ENCODE measurements at regions not wholly inside any gene's neighbourhood (a gene's known extent, or its start where the extent isn't known, plus 50 kb on each side); places are given as distances from the start of the nearest gene placed in this dataset.

GRCh38 chrX:39563178-39563577 lies 534.6 kb downstream of the BCOR start:
- Mint-ChIP-seq H3K4me1 (ENCODE audit: low read depth) (no peaks in the 10 kb centered on the region), H3K27ac (no peak overlapping the region), H3K4me3 (ENCODE audit: low read depth) (no peak overlapping the region), H3K36me3 (ENCODE audit: insufficient read depth) (no peaks in the 10 kb centered on the region), H3K27me3 (no peaks in the 10 kb centered on the region), H3K9me3 (ENCODE audit: low read depth) (peaks cover 26% of the 10 kb centered on the region)
- no peak for TF ChIP-seq CTCF (IDR thresholded peaks at IDR 0.05; ENCODE audit: unreplicated experiment)
- DNase-seq (ENCODE audit: low spot score, unreplicated experiment), result no peak

GRCh38 chrX:39564751-39565150 lies 533.0 kb downstream of the BCOR start:
- peaks cover 31% of the 10 kb centered on the region for H3K9me3 Mint-ChIP-seq (ENCODE audit: low read depth)
- no peak overlapping the region for H3K4me3 Mint-ChIP-seq (ENCODE audit: low read depth)
- TF ChIP-seq CTCF (IDR thresholded peaks at IDR 0.05; ENCODE audit: unreplicated experiment), result no peak
- H3K36me3 Mint-ChIP-seq (ENCODE audit: insufficient read depth), result no peaks in the 10 kb centered on the region
- H3K27me3 Mint-ChIP-seq, result no peaks in the 10 kb centered on the region
- DNase-seq (ENCODE audit: low spot score, unreplicated experiment), result no peak
- no peak overlapping the region for H3K27ac Mint-ChIP-seq
- no peaks in the 10 kb centered on the region for H3K4me1 Mint-ChIP-seq (ENCODE audit: low read depth)

- Mint-ChIP-seq H3K4me3 (ENCODE audit: low read depth) (no peak overlapping the region), H3K4me1 (ENCODE audit: low read depth) (peaks cover 6% of the 10 kb centered on the region), H3K9me3 (ENCODE audit: low read depth) (peaks cover 6% of the 10 kb centered on the region), H3K36me3 (ENCODE audit: insufficient read depth) (no peaks in the 10 kb centered on the region), H3K27me3 (peaks cover 12% of the 10 kb centered on the region), H3K27ac (no peak overlapping the region)
- TF ChIP-seq CTCF (IDR thresholded peaks at IDR 0.05; ENCODE audit: unreplicated experiment), result no peak
- no peak for DNase-seq (ENCODE audit: low spot score, unreplicated experiment)
Observed at GRCh38 chrX:39574178-39574577, 523.6 kb downstream of the BCOR start.

- Mint-ChIP-seq H3K27ac (no peak overlapping the region), H3K36me3 (ENCODE audit: insufficient read depth) (no peaks in the 10 kb centered on the region), H3K4me3 (ENCODE audit: low read depth) (no peak overlapping the region), H3K4me1 (ENCODE audit: low read depth) (peaks cover 6% of the 10 kb centered on the region), H3K9me3 (ENCODE audit: low read depth) (peaks cover 9% of the 10 kb centered on the region), H3K27me3 (peaks cover 12% of the 10 kb centered on the region)
- TF ChIP-seq CTCF (IDR thresholded peaks at IDR 0.05; ENCODE audit: unreplicated experiment), result no peak
- no peak for DNase-seq (ENCODE audit: low spot score, unreplicated experiment)
Observed at GRCh38 chrX:39576041-39576872, 521.5 kb downstream of the BCOR start.

- Mint-ChIP-seq H3K4me3 (ENCODE audit: low read depth) (no peak overlapping the region), H3K27ac (no peak overlapping the region), H3K36me3 (ENCODE audit: insufficient read depth) (no peaks in the 10 kb centered on the region), H3K4me1 (ENCODE audit: low read depth) (peaks cover 6% of the 10 kb centered on the region), H3K27me3 (peaks cover 12% of the 10 kb centered on the region), H3K9me3 (ENCODE audit: low read depth) (peaks cover 9% of the 10 kb centered on the region)
- DNase-seq (ENCODE audit: low spot score, unreplicated experiment), result no peak
- TF ChIP-seq CTCF (IDR thresholded peaks at IDR 0.05; ENCODE audit: unreplicated experiment), result no peak
Observed at GRCh38 chrX:39577206-39577984, 520.4 kb downstream of the BCOR start.
